ENCODE measurements at regions not wholly inside any gene's neighbourhood (a gene's known extent, or its start where the extent isn't known, plus 50 kb on each side); places are given as distances from the start of the nearest gene placed in this dataset.

- no peaks in the 10 kb centered on the region for H3K9me3 Mint-ChIP-seq (ENCODE audit: low read depth)
- H3K27ac Mint-ChIP-seq: no peak overlapping the region
- no peaks in the 10 kb centered on the region for H3K4me1 Mint-ChIP-seq (ENCODE audit: low read depth)
- no peaks in the 10 kb centered on the region for H3K36me3 Mint-ChIP-seq
- H3K27me3 Mint-ChIP-seq: no peaks in the 10 kb centered on the region
- no peak overlapping the region for H3K4me3 Mint-ChIP-seq
Measured at GRCh38 chr10:43905512-43906236, 257.0 kb upstream of the ZNF32 start.

GRCh38 chr10:43904844-43905243 is 256.2 kb upstream of the ZNF32 start:
- Mint-ChIP-seq H3K36me3 (no peaks in the 10 kb centered on the region), H3K4me1 (ENCODE audit: low read depth) (no peaks in the 10 kb centered on the region), H3K4me3 (no peak overlapping the region), H3K27me3 (no peaks in the 10 kb centered on the region), H3K9me3 (ENCODE audit: low read depth) (no peaks in the 10 kb centered on the region), H3K27ac (no peak overlapping the region)

DNA sequence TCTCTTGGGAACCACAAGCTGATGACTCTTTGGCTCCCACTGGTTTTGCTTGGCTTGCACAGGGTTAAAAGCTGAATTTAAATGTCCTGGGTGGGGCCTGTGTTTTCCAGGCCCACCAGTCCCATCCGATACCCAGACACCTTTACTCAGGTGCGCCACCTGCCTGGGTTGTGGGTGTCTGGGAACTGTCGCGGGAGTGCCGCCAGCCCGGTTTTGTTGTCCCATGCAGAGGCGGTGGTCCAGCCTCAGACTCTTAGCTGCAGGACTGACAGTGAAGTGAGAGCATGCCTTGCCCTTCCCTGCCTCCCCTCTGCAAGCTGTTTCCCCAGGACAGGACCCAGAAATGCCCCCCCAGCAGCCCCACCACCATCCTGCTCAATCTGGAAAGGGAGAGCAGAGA is 255.6 kb upstream of the ZNF32 start:
- Mint-ChIP-seq H3K27me3 (no peaks in the 10 kb centered on the region), H3K9me3 (ENCODE audit: low read depth) (no peaks in the 10 kb centered on the region), H3K4me1 (ENCODE audit: low read depth) (no peaks in the 10 kb centered on the region), H3K27ac (no peak overlapping the region), H3K36me3 (no peaks in the 10 kb centered on the region), H3K4me3 (no peak overlapping the region)

DNA sequence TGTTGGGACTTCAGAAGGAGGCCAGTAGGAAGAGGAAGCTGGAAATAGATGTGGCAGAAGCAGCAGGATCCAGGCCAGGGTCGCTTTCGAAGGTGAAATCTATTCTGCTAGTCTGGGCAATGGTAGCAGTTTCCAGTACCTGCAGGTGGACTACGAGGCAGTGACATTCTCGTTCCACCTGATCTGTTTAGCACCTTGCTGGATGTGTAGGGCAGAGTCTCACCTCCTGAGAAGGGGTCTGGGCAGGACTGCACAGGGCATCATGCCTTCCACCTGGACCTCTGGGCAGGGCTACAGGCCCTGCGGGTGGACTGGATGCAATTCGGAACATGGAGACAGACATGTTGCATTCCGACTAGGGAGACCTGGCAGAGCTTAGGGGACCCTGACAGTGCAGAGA is 254.8 kb upstream of the ZNF32 start:
- no peaks in the 10 kb centered on the region for H3K27me3 Mint-ChIP-seq
- H3K27ac Mint-ChIP-seq: no peak overlapping the region
- no peak overlapping the region for H3K4me3 Mint-ChIP-seq
- H3K36me3 Mint-ChIP-seq: no peaks in the 10 kb centered on the region
- H3K9me3 Mint-ChIP-seq (ENCODE audit: low read depth): no peaks in the 10 kb centered on the region
- no peaks in the 10 kb centered on the region for H3K4me1 Mint-ChIP-seq (ENCODE audit: low read depth)

DNA sequence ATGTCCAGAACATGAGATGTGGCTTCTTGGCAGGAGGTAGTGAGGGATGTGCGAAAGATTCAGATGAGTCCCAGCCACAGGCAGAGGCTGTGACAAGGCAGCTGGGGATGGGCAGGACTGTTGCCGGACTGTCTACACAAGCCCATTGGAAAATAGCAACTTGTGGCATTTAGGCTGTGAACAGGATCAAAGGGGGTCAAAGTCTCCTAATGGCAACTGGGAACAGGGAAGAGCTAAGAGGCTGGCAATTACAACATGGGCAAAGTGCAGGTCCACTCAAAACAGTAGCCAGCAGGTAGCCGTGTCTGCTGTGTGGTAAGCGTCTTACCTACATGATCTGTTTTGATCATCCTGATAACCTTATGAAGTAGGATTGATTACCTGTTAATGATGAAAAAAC is 254.2 kb upstream of the ZNF32 start:
- H3K27me3 Mint-ChIP-seq: no peaks in the 10 kb centered on the region
- H3K36me3 Mint-ChIP-seq: no peaks in the 10 kb centered on the region
- H3K4me1 Mint-ChIP-seq (ENCODE audit: low read depth): no peaks in the 10 kb centered on the region
- H3K27ac Mint-ChIP-seq: no peak overlapping the region
- H3K4me3 Mint-ChIP-seq: no peak overlapping the region
- H3K9me3 Mint-ChIP-seq (ENCODE audit: low read depth): no peaks in the 10 kb centered on the region

GRCh38 chr10:43901744-43902504 is 253.2 kb upstream of the ZNF32 start:
- Mint-ChIP-seq H3K27ac (no peak overlapping the region), H3K36me3 (no peaks in the 10 kb centered on the region), H3K4me3 (no peak overlapping the region), H3K27me3 (no peaks in the 10 kb centered on the region), H3K9me3 (ENCODE audit: low read depth) (no peaks in the 10 kb centered on the region), H3K4me1 (ENCODE audit: low read depth) (no peaks in the 10 kb centered on the region)

DNA sequence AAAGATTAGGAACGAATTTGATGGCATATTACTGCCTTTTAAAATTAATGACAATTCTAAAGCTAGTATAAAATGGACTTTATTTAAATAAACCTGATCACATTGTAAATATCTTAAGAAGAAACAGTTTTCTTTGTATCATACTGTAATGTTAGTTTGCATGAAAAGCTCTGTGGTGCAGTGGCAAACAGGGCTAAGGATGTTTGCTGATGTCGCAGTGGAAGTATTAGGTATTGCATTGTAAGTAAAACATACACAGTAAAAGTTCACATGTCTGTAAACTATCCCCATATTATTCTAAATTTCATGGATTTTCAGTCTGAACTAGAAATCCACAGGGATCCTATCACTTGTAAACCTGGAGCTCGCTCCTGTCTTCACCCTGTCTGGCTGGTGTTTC is 252.6 kb upstream of the ZNF32 start:
- no peak overlapping the region for H3K27ac Mint-ChIP-seq
- no peaks in the 10 kb centered on the region for H3K27me3 Mint-ChIP-seq
- H3K9me3 Mint-ChIP-seq (ENCODE audit: low read depth): no peaks in the 10 kb centered on the region
- no peak overlapping the region for H3K4me3 Mint-ChIP-seq
- no peaks in the 10 kb centered on the region for H3K36me3 Mint-ChIP-seq
- no peaks in the 10 kb centered on the region for H3K4me1 Mint-ChIP-seq (ENCODE audit: low read depth)

DNA sequence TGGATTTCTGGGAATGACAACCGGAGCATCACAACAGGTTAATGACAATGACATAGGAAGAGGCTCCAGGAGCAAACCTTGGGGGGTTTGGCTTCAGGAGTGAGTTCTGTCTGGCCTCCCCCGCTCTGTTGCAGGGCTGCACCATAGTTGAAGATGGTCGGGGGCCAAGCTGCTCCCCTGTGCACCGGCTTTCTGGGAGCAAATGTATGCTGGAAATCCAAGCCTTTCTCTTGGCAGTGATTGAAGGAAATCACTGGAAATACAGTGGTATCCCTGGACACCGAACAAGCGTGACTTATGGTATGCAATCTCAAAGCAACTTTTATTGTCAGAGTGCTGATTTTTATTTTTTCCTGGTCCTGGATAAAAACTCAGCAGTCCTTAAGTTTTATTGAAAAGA is 251.9 kb upstream of the ZNF32 start:
- no peaks in the 10 kb centered on the region for H3K4me1 Mint-ChIP-seq (ENCODE audit: low read depth)

GRCh38 chr10:43899224-43899959 is 250.7 kb upstream of the ZNF32 start:
- Mint-ChIP-seq H3K4me3 (no peak overlapping the region), H3K4me1 (ENCODE audit: low read depth) (no peaks in the 10 kb centered on the region), H3K9me3 (ENCODE audit: low read depth) (no peaks in the 10 kb centered on the region), H3K27ac (no peak overlapping the region), H3K36me3 (no peaks in the 10 kb centered on the region), H3K27me3 (no peaks in the 10 kb centered on the region)

More for the DNA sequence above, 251.9 kb upstream of the ZNF32 start:
- Mint-ChIP-seq H3K27ac (no peak overlapping the region), H3K9me3 (ENCODE audit: low read depth) (no peaks in the 10 kb centered on the region), H3K4me3 (no peak overlapping the region), H3K27me3 (no peaks in the 10 kb centered on the region), H3K36me3 (no peaks in the 10 kb centered on the region)

- Mint-ChIP-seq H3K9me3 (ENCODE audit: low read depth) (no peaks in the 10 kb centered on the region), H3K27me3 (no peaks in the 10 kb centered on the region), H3K4me1 (ENCODE audit: low read depth) (no peaks in the 10 kb centered on the region), H3K27ac (no peak overlapping the region), H3K4me3 (no peak overlapping the region), H3K36me3 (no peaks in the 10 kb centered on the region)
Measured at GRCh38 chr10:43898592-43898991, 249.9 kb upstream of the ZNF32 start.

- Mint-ChIP-seq H3K27me3 (no peaks in the 10 kb centered on the region), H3K9me3 (ENCODE audit: low read depth) (no peaks in the 10 kb centered on the region), H3K27ac (no peak overlapping the region), H3K4me3 (no peak overlapping the region), H3K4me1 (ENCODE audit: low read depth) (no peaks in the 10 kb centered on the region), H3K36me3 (no peaks in the 10 kb centered on the region)
Measured at GRCh38 chr10:43897765-43898419, 249.2 kb upstream of the ZNF32 start.

DNA sequence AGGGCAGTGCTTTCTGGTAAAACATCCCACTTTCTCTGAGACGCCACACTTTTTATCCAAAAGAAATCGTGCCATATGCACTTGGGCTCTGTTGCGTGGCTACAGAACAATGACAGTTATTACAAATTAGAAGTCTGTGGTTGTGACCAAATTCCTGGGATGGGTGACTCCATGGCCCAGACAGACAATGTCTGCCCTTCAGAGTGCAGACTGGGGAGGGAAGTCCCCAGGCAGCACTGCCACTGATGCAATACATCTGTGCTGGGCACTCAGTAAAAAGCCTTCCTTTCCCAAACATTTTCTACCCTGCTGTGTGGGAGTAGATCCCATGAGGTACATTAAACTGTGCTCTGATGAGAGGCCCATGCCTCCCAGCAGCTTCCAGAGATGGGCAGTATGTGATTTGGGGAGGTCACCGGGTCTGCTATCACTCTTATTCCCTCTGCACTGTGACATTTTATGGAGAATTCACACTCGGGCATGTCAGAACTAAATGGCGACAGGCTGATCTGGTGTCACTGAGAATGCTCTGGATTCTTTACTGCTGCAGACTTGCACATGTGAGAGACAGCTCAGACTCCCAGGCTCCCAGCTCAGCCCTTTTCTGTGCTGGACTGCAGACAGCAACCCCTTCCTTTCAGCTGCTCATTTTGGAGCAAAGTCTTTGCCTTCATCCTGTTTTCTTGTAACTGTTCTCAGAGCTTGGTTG is 243.5 kb upstream of the ZNF32 start:
- Mint-ChIP-seq H3K27me3 (peaks cover 9% of the 10 kb centered on the region), H3K27ac (no peak overlapping the region), H3K9me3 (ENCODE audit: low read depth) (no peaks in the 10 kb centered on the region), H3K4me3 (no peak overlapping the region), H3K36me3 (no peaks in the 10 kb centered on the region), H3K4me1 (ENCODE audit: low read depth) (no peaks in the 10 kb centered on the region)

DNA sequence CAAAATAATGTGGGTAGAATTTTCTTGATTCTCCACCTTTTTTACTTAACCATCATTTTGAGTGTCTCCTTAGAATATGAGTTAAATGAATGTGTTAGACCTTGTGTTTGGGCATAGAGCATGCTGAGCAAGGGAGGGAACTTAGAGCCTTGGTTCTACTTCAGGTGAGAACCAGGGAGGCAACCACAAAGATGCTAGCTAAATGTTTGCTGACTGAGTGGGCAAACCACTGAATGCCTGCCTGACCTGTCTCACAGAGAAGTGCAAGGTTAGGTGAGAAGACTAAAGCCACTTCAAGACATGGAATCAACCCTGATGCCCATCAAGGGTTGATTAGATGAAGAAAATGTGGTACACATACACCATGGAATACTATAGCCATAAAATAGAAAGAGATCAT is 242.6 kb upstream of the ZNF32 start:
- H3K36me3 Mint-ChIP-seq: no peaks in the 10 kb centered on the region

GRCh38 chr10:43890124-43890523 is 241.4 kb upstream of the ZNF32 start:
- Mint-ChIP-seq H3K27me3 (peaks cover 9% of the 10 kb centered on the region), H3K4me3 (no peak overlapping the region), H3K27ac (no peak overlapping the region), H3K9me3 (ENCODE audit: low read depth) (no peaks in the 10 kb centered on the region), H3K36me3 (no peaks in the 10 kb centered on the region), H3K4me1 (ENCODE audit: low read depth) (no peaks in the 10 kb centered on the region)

More for the DNA sequence above, 242.6 kb upstream of the ZNF32 start:
- Mint-ChIP-seq H3K9me3 (ENCODE audit: low read depth) (no peaks in the 10 kb centered on the region), H3K27me3 (peaks cover 9% of the 10 kb centered on the region), H3K4me1 (ENCODE audit: low read depth) (no peaks in the 10 kb centered on the region), H3K4me3 (no peak overlapping the region), H3K27ac (no peak overlapping the region)

Measured in activated naive CD8-positive, alpha-beta T cell (primary cell).